GM12878 (cell line): ENCODE measurements at regions not wholly inside any gene's neighbourhood (a gene's known extent, or its start where the extent isn't known, plus 50 kb on each side); places are given as distances from the start of the nearest gene placed in this dataset.

ENCODE experiments used
- ATAC-seq: fragments of 200-7000 bp; cut with Tn5 transposase; 3 replicates; pipeline ENCODE4 v1.9.1; 2020; ENCODE audit warnings: mild to moderate bottlenecking, moderate library complexity
- BruUV-seq: library from RNA; stranded (reverse); fragments of 400-500 nt; replicated peaks from 2 replicates; lab custom pipeline; 2021; lab: Mats Ljungman, UMichigan
- CTCF ChIA-PET: fragments of 300-600 bp; sonication (Branson Sonifier 250); formaldehyde crosslinking; extraction: SDS; loops from one replicate; lab custom pipeline; 2021; ENCODE audit warnings: inconsistent platforms; lab: Yijun Ruan, JAX
- POLR2A ChIA-PET: fragments of 350-600 bp; formaldehyde crosslinking; extraction: SDS; loops from one replicate; lab custom pipeline; 2021; ENCODE audit warnings: inconsistent platforms; lab: Charles Lee
- RAD21 ChIA-PET: fragments of 300-600 bp; sonication (Branson Sonifier 250); formaldehyde crosslinking; loops from one replicate; lab custom pipeline; 2023; ENCODE audit warnings: antibody characterized with exemption; ENCODE audit not compliant: unreplicated experiment; lab: Charles Lee
- SMC1A ChIA-PET: fragments of 300-600 bp; sonication (Branson Sonifier 250); formaldehyde crosslinking; loops from one replicate; lab custom pipeline; 2023; ENCODE audit not compliant: unreplicated experiment, uncharacterized antibody; lab: Charles Lee
- DNase-seq: peaks from one replicate; pipeline ENCODE4 v3.0.0-alpha.2; 2011; ENCODE audit warnings: low read depth, low spot score
- FAIRE-seq: peaks from 3 replicates; lab custom pipeline; 2011; peaks lifted over from hg19 to GRCh38; lab: Jason Lieb, UNC
- H2AFZ ChIP-seq: 2 replicates; pipeline ENCODE4 v1.6.0; 2011; ENCODE audit warnings: low read depth, low read length, control low read depth; ENCODE audit not compliant: control insufficient read depth
- H3K27ac ChIP-seq: 2 replicates; pipeline ENCODE4 v1.5.1; 2011; ENCODE audit warnings: control low read depth; ENCODE audit not compliant: control insufficient read depth, insufficient read depth
- H3K27me3 ChIP-seq, 2 experiments: replicated peaks in 1 of 2; 2 replicates each; pipeline versions ENCODE4 v1.6.0 to v1.6.1; 2011; ENCODE audit warnings: low read length in 1 of 2; ENCODE audit not compliant: control insufficient read depth in 2 of 2, insufficient read depth in 2 of 2
- H3K36me3 ChIP-seq, 2 experiments: 2 replicates each; pipeline ENCODE4 v1.5.1; 2011; ENCODE audit warnings: low read length in 1 of 2; ENCODE audit not compliant: control insufficient read depth in 2 of 2, insufficient read depth in 2 of 2
- H3K4me1 ChIP-seq: 2 replicates; pipeline ENCODE4 v1.6.1; 2011; ENCODE audit warnings: mild to moderate bottlenecking, low read length, moderate library complexity, mixed read lengths; ENCODE audit not compliant: control insufficient read depth, insufficient read depth
- H3K4me2 ChIP-seq: 2 replicates; pipeline ENCODE4 v1.6.0; 2011; ENCODE audit warnings: control low read depth; ENCODE audit not compliant: control insufficient read depth, insufficient read depth
- H3K4me3 ChIP-seq: fragments of 200-600 bp; sonication (generic); 2 replicates; pipeline ENCODE4 v1.5.1; 2016
- H3K79me2 ChIP-seq: 2 replicates; pipeline ENCODE4 v1.6.0; 2011; ENCODE audit warnings: low read length; ENCODE audit not compliant: control insufficient read depth, insufficient read depth
- H3K9ac ChIP-seq: 2 replicates; pipeline ENCODE4 v1.8.0; 2011; ENCODE audit warnings: low read length, control low read depth, mixed read lengths; ENCODE audit not compliant: control insufficient read depth, insufficient read depth
- H3K9me3 ChIP-seq: replicated peaks from 3 replicates; pipeline ENCODE4 v1.5.1; 2011; ENCODE audit warnings: mild to moderate bottlenecking, low read length; ENCODE audit not compliant: control insufficient read depth, insufficient read depth
- H4K20me1 ChIP-seq: 2 replicates; pipeline ENCODE4 v1.6.0; 2011; ENCODE audit not compliant: control insufficient read depth, insufficient read depth
- ASH2L ChIP-seq: fragments of 300-600, 200-600 bp; sonication (generic); IDR thresholded peaks from 2 replicates; pipeline ENCODE4 v1.6.1; 2017; ENCODE audit warnings: low read depth, mild to moderate bottlenecking, borderline replicate concordance
- ATF3 ChIP-seq: IDR thresholded peaks from 2 replicates; pipeline ENCODE4 v1.6.1; 2011; ENCODE audit warnings: low read depth, mild to moderate bottlenecking, low read length, moderate library complexity, borderline replicate concordance; ENCODE audit errors: extremely low read depth
- BCL11A ChIP-seq: IDR thresholded peaks from 2 replicates; pipeline ENCODE4 v1.6.1; 2011; ENCODE audit warnings: low read depth, low read length
- BMI1 ChIP-seq: fragments of 450-650 bp; IDR thresholded peaks from 2 replicates; pipeline ENCODE4 v1.6.1; 2016; ENCODE audit warnings: mild to moderate bottlenecking, moderate library complexity, borderline replicate concordance
- CBFB ChIP-seq: IDR thresholded peaks from 2 replicates; pipeline ENCODE4 v1.6.1; 2016; ENCODE audit warnings: antibody characterized with exemption, low read depth
- CHD4 ChIP-seq: fragments of 200-600 bp; sonication (generic); IDR thresholded peaks from 2 replicates; pipeline ENCODE4 v1.6.1; 2016; ENCODE audit warnings: mild to moderate bottlenecking
- CUX1 ChIP-seq: IDR thresholded peaks from 2 replicates; pipeline ENCODE4 v1.6.1; 2012; ENCODE audit warnings: improper control_type of control experiment, low read depth, low read length; ENCODE audit not compliant: insufficient replicate concordance
- EGR1 ChIP-seq, 2 experiments: IDR thresholded peaks; 1 replicate in 1 of 2; 2 replicates in 1 of 2; pipeline ENCODE4 v1.6.1; 2011 to 2012; ENCODE audit warnings: low read depth in 2 of 2, low read length in 2 of 2, borderline replicate concordance in 1 of 2, mild to moderate bottlenecking in 1 of 2, moderate library complexity in 1 of 2
- NFYA ChIP-seq: IDR thresholded peaks from 2 replicates; pipeline ENCODE4 v1.6.1; 2011; ENCODE audit warnings: low read depth, mild to moderate bottlenecking, low read length, improper control_type of control experiment, borderline replicate concordance
- POLR2AphosphoS5 ChIP-seq: IDR thresholded peaks from 2 replicates; pipeline ENCODE4 v1.6.1; 2011; ENCODE audit warnings: mild to moderate bottlenecking, low read length, inconsistent platforms
- SMAD1 ChIP-seq: fragments of 450-650 bp; IDR thresholded peaks from 2 replicates; pipeline ENCODE4 v1.6.1; 2018; ENCODE audit warnings: mild to moderate bottlenecking, low read depth; ENCODE audit not compliant: partially characterized antibody
- SP1 ChIP-seq: IDR thresholded peaks from one replicate; pipeline ENCODE4 v1.6.1; 2011; ENCODE audit warnings: low read depth, low read length
- STAT1 ChIP-seq: fragments of 450-650 bp; conservative IDR thresholded peaks from 2 replicates; pipeline ENCODE4 v1.6.1; 2014; ENCODE audit warnings: antibody characterized with exemption, mild to moderate bottlenecking
- YY1 ChIP-seq: IDR thresholded peaks from 2 replicates; pipeline ENCODE4 v1.6.1; 2011; ENCODE audit warnings: low read depth, mild to moderate bottlenecking, low read length
- ZBTB33 ChIP-seq: fragments of 450-650 bp; IDR thresholded peaks from 2 replicates; pipeline ENCODE4 v1.6.1; 2017; ENCODE audit warnings: mild to moderate bottlenecking
- ZNF207 ChIP-seq: fragments of 450-650 bp; IDR thresholded peaks from 2 replicates; pipeline ENCODE4 v1.6.1; 2014; ENCODE audit warnings: antibody characterized with exemption, mild to moderate bottlenecking, borderline replicate concordance
- WGBS: methylation state at CpG from one replicate; pipeline ENCODE4 v1.1.6; 2016; ENCODE audit warnings: low lambda C conversion rate; ENCODE audit not compliant: insufficient replicate concordance, insufficient coverage; ENCODE audit errors: missing lambda C conversion rate; 5-methylcytosine and 5-hydroxymethylcytosine counted together
- in situ Hi-C: fragments of 300-500 bp; cut with MboI; formaldehyde crosslinking; loops from 9 replicates; pipeline ENCODE4 v1.14.3; 2018; ENCODE audit warnings: mixed read lengths
- intact Hi-C: fragments of 100-400 bp; cut with micrococcal nuclease; formaldehyde crosslinking; loops from one replicate; pipeline ENCODE4 v1.14.2; 2022; ENCODE audit not compliant: unreplicated experiment

GRCh38 chr20:39259808-39260207 is 297.7 kb downstream of the DHX35 start:
- Histone ChIP-seq H3K9ac (no peak overlapping the region), H3K9me3 (no peaks in the 10 kb centered on the region), H3K4me2 (no peak overlapping the region), H2AFZ (no peak overlapping the region), H3K4me1 (no peaks in the 10 kb centered on the region), H3K27ac (no peak overlapping the region), H4K20me1 (no peaks in the 10 kb centered on the region), H3K4me3 (no peak overlapping the region), H3K79me2 (no peaks in the 10 kb centered on the region), H3K36me3 (no peaks in the 10 kb centered on the region), H3K27me3 (no peaks in the 10 kb centered on the region)
- WGBS, result 47% methylated on average over 2 of the region's 2 CpGs
- CTCF ChIA-PET, result no interaction called here
- POLR2A ChIA-PET, result no interaction called here
- RAD21 ChIA-PET, result no interaction called here
- BruUV-seq, result no TSS peak
- FAIRE-seq (no peak), ATAC-seq (no peak), DNase-seq (no peak)
- intact Hi-C loops (no loop called here), in situ Hi-C loops (no loop called here)
- SMC1A ChIA-PET, result interaction anchor here (1.8 kb wide), 1 partner anchor 12 kb away, joined by 6 read pairs; no protein-coding TSS in a partner anchor
- TF ChIP-seq CBFB, result no peak
- TF ChIP-seq CHD4, result no peak
- no peak for TF ChIP-seq CUX1
- TF ChIP-seq ASH2L, result no peak
- TF ChIP-seq ZNF207, result no peak
- no peak for TF ChIP-seq YY1
- TF ChIP-seq ATF3, result no peak
- no peak for TF ChIP-seq ZBTB33
- no peak for TF ChIP-seq BCL11A
- no peak for TF ChIP-seq SP1
- no peak for TF ChIP-seq EGR1 (IDR thresholded peaks at IDR 0.05; ENCODE audit: borderline replicate concordance in 1 of 2, low read depth in 2 of 2, low read length in 2 of 2)
- TF ChIP-seq STAT1, result no peak
- TF ChIP-seq SMAD1, result no peak
- no peak for TF ChIP-seq POLR2AphosphoS5
- no peak for TF ChIP-seq BMI1
- no peak for TF ChIP-seq NFYA
